GM12891 (cell line): ENCODE measurements at regions not wholly inside any gene's neighbourhood (a gene's known extent, or its start where the extent isn't known, plus 50 kb on each side); places are given as distances from the start of the nearest gene placed in this dataset.

Experiments used
- DNase-seq: peaks from one replicate; pipeline ENCODE4 v3.0.0; 2011; ENCODE audit warnings: low spot score; ENCODE audit not compliant: insufficient read length
- FAIRE-seq: peaks from 2 replicates; lab custom pipeline; 2011; peaks lifted over from hg19 to GRCh38; lab: Jason Lieb, UNC
- PAX5 ChIP-seq: IDR thresholded peaks from 2 replicates; pipeline ENCODE4 v1.6.1; 2011; ENCODE audit warnings: low read length, moderate library complexity, mild to moderate bottlenecking; ENCODE audit not compliant: insufficient read depth, severe bottlenecking
- POLR2A ChIP-seq: IDR thresholded peaks from 2 replicates; pipeline ENCODE4 v1.6.1; 2011; ENCODE audit warnings: low read depth, low read length, control low read depth
- POLR2AphosphoS5 ChIP-seq: IDR thresholded peaks from 2 replicates; pipeline ENCODE4 v1.6.1; 2011; ENCODE audit warnings: low read depth, low read length, control low read depth
- POU2F2 ChIP-seq: IDR thresholded peaks from 2 replicates; pipeline ENCODE4 v1.6.1; 2011; ENCODE audit warnings: low read depth, mild to moderate bottlenecking, control low read depth, low read length, moderate library complexity
- SPI1 ChIP-seq: IDR thresholded peaks from 2 replicates; pipeline ENCODE4 v1.6.1; 2011; ENCODE audit warnings: low read depth, low read length, control low read depth
- TAF1 ChIP-seq: IDR thresholded peaks from 2 replicates; pipeline ENCODE4 v1.6.1; 2011; ENCODE audit warnings: low read depth, low read length, control low read depth

DNA sequence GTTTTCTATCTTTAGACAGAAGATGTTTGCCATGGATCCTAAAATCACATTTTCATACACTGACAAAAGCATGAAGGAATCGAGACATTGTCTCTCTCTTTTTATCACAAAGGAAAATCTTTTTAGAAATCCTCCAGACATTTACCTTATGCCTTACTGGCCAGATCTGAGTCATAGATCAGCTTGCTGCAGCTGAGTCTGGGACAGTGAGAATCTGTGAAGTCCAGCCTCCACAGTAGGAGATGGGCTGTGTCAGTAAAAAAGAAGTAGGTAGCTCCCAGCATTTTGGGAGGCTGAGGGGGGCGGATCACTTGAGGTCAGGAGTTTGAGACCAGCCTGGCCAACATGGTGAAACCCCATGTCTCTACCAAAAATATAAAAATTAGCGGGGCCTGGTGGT is 333.4 kb upstream of the ZNF462 start:
- FAIRE-seq (no peak), DNase-seq (no peak)

DNA sequence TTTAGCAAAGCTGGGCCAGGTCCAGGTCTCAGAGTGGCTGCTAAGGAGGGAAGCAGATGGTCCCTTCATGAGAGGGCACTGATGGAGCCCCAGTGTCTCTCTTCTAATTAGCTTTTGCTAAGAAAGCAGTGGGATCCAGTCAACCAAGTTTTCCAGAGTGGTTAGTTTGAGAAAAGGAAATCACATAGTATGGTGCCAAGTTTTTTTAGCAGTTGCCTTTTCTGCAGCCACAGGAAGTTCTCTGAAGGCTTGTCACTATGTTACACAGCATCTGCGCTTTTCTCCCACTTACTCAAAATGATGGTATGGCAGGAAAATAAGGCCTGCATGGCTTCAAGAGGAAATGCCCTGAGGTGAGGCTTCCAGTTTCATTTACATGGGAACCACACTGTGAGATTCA is 331.5 kb upstream of the ZNF462 start:
- TF ChIP-seq POLR2A = no peak
- no peak for TF ChIP-seq POLR2AphosphoS5
- no peak for TF ChIP-seq TAF1
- TF ChIP-seq POU2F2 = no peak
- DNase-seq = no peak
- no peak for FAIRE-seq

More for the DNA sequence above, 333.4 kb upstream of the ZNF462 start:
- TF ChIP-seq POLR2A = no peak
- no peak for TF ChIP-seq TAF1
- TF ChIP-seq POU2F2 = no peak
- no peak for TF ChIP-seq PAX5

DNA sequence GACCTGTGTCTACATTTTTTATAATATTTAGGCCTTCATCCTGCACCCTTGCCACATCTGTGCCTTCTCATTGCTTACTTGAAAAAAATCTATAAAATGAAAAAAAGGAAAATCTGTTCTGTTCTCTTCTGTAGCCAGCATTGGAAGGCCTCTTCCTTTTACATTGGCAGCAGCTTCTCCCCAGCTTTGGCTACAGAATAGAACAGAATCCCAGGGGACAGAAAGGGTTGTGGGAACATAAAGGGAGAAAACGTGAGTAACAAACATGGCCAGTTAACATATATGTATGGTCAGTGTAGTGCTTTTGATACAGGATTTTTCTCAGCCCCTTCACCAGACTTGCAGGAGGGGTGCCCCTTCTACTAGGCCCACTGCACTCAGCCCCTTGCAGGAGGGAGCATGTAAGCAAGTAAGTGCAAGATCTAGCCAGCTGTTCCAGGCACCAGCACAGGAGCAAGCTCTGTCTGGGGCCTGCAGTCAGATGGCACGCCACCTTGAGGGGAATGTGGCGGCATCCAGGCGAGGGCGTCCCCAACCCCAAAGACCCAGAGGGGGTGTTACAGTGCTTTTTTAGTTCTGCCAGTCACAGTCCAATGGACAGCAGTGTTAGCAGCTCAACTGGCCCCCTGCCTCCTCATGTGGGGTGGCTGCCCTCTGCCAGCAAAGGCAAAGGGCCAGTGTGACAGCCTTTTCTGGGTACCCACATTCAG is 330.5 kb upstream of the ZNF462 start:
- DNase-seq (no peak), FAIRE-seq (no peak)
- TF ChIP-seq POLR2A (no peak), SPI1 (no peak), POLR2AphosphoS5 (no peak), TAF1 (no peak)

DNA sequence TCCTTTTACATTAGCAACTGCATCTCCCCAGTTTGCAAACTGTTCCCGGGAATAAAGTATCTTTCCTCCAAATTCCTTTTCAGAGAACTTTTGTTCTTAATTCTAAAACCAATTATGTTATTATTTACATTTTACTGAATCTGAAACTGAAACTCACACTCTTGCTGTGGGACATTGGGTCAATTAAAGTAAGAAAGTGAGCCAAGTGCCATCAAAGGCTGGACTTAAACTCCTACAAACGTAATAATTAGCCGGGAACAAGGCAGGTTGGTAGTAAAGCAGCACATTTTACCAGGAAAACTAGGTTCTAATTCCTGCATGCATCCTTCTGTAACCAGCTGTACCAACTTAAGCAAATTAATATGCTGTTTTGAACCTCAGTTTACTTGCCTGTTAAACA is 328.2 kb upstream of the ZNF462 start:
- FAIRE-seq = no peak

DNA sequence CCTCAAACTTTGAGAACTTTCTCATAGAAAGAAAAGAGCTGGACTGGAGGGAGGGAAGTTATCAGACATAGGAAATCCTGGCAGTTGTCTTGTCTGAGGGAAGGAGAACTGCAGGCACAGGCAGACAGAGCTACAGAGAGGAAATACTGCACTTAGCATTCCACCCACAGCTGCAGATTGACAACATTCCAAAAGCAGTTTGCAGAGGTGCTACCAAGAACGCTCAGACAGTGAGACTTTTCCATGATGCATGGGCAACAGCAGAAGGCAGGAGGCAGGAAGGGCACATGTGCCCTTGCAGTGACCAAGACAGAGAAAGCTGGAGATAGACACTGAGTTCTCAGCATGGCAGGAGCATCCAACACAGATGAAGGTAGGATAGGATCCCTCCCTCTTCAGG is 327.5 kb upstream of the ZNF462 start:
- DNase-seq = no peak
- TF ChIP-seq SPI1 (no peak), POLR2AphosphoS5 (no peak), TAF1 (no peak), PAX5 (no peak), POU2F2 (no peak), POLR2A (no peak)
- FAIRE-seq = no peak

More for the DNA sequence above, 328.2 kb upstream of the ZNF462 start:
- DNase-seq = no peak
- TF ChIP-seq SPI1 = no peak
- no peak for TF ChIP-seq POLR2AphosphoS5
- TF ChIP-seq PAX5 = no peak
- TF ChIP-seq TAF1 = no peak

DNA sequence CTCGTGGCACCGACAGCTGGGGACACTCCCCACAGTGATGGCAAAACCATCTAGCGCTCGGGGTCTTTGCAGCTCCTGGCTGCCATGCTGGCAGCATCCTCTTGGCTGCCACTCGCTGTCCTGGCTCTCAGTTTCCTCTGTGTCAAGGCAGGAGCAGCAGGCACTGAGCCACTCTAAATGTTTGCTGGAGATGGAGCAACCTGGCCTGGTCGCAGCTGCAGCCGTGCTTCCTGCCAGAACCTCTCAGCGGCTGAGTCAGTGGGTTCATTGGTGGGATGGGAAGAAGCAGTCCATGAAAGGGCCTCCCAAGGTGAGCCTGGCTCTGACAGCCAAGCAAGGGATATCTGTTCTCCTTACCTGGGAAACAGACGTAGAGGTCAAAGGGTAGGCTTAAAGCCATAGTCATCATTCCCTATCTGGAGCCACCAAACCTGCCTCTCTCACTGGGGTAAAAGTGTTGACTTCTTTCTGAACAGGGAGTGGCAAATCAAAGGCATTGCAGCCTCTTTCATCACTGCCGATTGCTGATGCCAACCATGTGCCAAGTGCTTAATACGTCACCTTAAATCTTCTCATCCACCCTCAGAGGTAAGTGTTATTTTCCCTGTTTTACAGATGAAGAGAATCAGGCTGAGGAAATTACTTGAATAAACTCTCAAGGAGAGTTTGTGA is 304.8 kb upstream of the ZNF462 start:
- DNase-seq = no peak
- FAIRE-seq = no peak
- TF ChIP-seq PAX5 (no peak), POU2F2 (no peak)

DNA sequence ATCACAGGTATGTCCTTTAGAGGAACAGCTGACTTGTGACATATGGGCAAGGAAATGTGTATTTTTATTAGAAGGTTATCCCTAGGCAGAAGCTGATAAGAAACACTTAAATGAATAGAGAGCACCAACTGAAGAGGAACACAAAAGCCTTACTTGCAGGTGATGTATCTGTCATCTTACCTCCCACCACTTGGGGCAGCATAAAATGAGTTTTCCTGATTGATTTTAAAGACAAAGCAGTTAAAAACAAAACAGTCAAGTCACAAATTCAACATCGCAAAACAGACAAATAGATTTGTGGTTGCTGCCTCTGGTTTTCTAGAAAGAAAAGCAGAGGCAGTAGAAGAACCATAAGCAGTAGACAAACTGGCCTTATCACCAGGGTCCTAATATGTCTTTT is 302.4 kb upstream of the ZNF462 start:
- TF ChIP-seq POLR2A = no peak
- no peak for TF ChIP-seq POU2F2
- no peak for TF ChIP-seq PAX5
- TF ChIP-seq TAF1 = no peak
- TF ChIP-seq SPI1 = no peak
- no peak for TF ChIP-seq POLR2AphosphoS5
- no peak for FAIRE-seq
- no peak for DNase-seq

DNA sequence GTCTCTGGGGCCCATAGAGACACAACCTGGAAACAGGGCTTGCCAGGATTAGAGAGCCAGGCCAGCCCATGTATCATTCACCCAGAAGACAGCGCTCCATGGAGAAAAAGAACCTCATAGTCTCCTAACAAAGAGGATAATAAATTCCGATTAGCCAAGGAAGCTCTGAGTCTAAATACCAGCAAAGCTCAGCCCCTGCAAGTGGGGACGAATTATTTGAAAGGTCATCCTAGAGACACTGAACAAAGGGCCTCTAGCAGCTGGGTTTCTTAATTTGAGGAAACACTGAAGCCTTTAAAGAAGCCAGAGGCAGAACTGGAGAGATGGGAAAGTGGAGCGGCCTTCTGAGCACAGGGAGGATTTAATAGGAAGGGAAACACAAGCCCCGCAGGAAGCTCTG is 287.1 kb upstream of the ZNF462 start:
- DNase-seq (no peak), FAIRE-seq (no peak)
- TF ChIP-seq POLR2AphosphoS5 (no peak), POLR2A (no peak), PAX5 (no peak), POU2F2 (no peak), TAF1 (no peak), SPI1 (no peak)

DNA sequence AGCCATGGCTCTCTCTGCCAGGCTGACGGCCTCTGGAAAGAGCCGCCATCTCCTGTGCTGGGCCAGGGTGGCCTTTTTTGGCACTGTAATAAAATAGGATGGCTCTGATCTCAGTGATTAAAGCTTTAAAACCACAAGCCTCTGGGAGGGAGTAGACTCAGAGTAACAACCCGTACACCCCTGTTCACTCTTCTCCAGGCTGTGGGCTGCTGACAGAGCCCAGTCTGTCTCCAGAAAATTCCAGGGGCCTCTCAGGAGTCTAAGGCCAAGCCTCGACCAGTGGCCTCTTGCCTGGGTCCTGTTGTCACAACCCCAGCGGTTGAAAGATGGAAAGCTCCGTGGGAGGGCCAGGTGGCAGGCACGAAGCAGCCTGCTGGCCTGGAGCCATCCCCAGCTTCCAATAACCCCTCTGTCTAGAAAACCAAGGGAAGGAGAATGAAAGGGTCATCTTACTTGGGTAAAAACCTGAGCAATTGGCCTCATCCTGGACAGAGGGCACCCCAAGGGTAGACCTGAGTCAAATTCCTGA is 286.7 kb upstream of the ZNF462 start:
- FAIRE-seq = no peak
- DNase-seq = no peak

DNA sequence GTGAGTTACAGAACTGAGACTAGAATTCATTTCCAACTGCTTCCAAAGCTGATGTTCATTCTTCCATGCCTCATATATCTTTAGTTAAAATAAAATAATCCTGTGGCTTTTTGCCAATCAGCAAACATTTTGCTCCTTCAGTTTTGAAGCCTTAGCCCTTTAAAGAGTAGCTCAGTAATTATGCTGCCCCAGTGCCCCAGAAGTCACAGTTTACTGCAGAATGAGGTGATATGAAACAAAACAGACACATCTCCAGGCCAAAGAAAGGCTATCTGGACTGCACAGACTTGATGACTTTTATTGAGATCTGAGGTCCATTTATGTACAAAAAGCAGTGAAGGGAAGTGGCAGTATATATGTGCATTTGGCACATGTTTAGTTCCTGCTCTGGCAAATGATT is 285.8 kb upstream of the ZNF462 start:
- no peak for DNase-seq
- FAIRE-seq = no peak
- TF ChIP-seq POU2F2 (no peak), POLR2A (no peak), POLR2AphosphoS5 (no peak), TAF1 (no peak), SPI1 (no peak), PAX5 (no peak)

More for the DNA sequence above, 286.7 kb upstream of the ZNF462 start:
- TF ChIP-seq PAX5 (no peak), SPI1 (no peak), POLR2A (no peak), TAF1 (no peak), POU2F2 (no peak), POLR2AphosphoS5 (no peak)
